Smooth muscle cell (in vitro differentiated cells): ENCODE measurements at regions not wholly inside any gene's neighbourhood (a gene's known extent, or its start where the extent isn't known, plus 50 kb on each side); places are given as distances from the start of the nearest gene placed in this dataset.

Source experiments
- DNase-seq: peaks from one replicate; lab custom pipeline; 2025; ENCODE audit not compliant: unreplicated experiment; lab: John Stamatoyannopoulos, UW
- H2AFZ ChIP-seq: fragments of 200-600 bp; sonication (generic); 2 replicates; pipeline ENCODE4 v1.6.0; 2016; ENCODE audit warnings: antibody characterized with exemption, low read depth, mild to moderate bottlenecking
- H3F3A ChIP-seq: fragments of 200-600 bp; sonication (generic); 2 replicates; pipeline ENCODE4 v1.6.0; 2017; ENCODE audit warnings: antibody characterized with exemption, low read depth
- H3K27ac ChIP-seq: fragments of 200-600 bp; sonication (generic); 2 replicates; pipeline ENCODE4 v1.5.1; 2016; ENCODE audit warnings: low read depth, mild to moderate bottlenecking
- H3K27me3 ChIP-seq: fragments of 200-600 bp; sonication (generic); 2 replicates; pipeline ENCODE4 v1.6.1; 2016; ENCODE audit warnings: low read depth, mild to moderate bottlenecking
- H3K36me3 ChIP-seq: fragments of 200-600 bp; sonication (generic); 2 replicates; pipeline ENCODE4 v1.5.1; 2016; ENCODE audit warnings: low read depth
- H3K4me1 ChIP-seq: fragments of 200-600 bp; sonication (generic); 2 replicates; pipeline ENCODE4 v1.5.1; 2016; ENCODE audit warnings: low read depth
- H3K4me2 ChIP-seq: fragments of 200-600 bp; sonication (generic); 2 replicates; pipeline ENCODE4 v1.6.0; 2016; ENCODE audit warnings: mild to moderate bottlenecking
- H3K4me3 ChIP-seq: fragments of 200-600 bp; sonication (generic); 2 replicates; pipeline ENCODE4 v1.5.1; 2016; ENCODE audit warnings: mild to moderate bottlenecking
- H3K79me2 ChIP-seq: fragments of 200-600 bp; sonication (generic); 2 replicates; pipeline ENCODE4 v1.6.0; 2016; ENCODE audit warnings: low read depth, mild to moderate bottlenecking
- H3K9ac ChIP-seq: fragments of 200-600 bp; sonication (generic); 2 replicates; pipeline ENCODE4 v1.6.0; 2016; ENCODE audit warnings: low read depth
- H3K9me3 ChIP-seq: fragments of 200-600 bp; sonication (generic); replicated peaks from 2 replicates; pipeline ENCODE4 v1.5.1; 2016; ENCODE audit warnings: low read depth
- H4K20me1 ChIP-seq: fragments of 200-600 bp; sonication (generic); 2 replicates; pipeline ENCODE4 v1.6.0; 2016; ENCODE audit warnings: low read depth
- CTCF ChIP-seq: fragments of 200-600 bp; sonication (generic); IDR thresholded peaks from 2 replicates; pipeline ENCODE4 v1.5.1; 2017; ENCODE audit warnings: borderline replicate concordance, mild to moderate bottlenecking, antibody characterized with exemption; ENCODE audit not compliant: insufficient read depth, poor library complexity, severe bottlenecking
- WGBS: methylation state at CpG from one replicate; pipeline ENCODE4 v1.1.7; 2016; ENCODE audit warnings: low lambda C conversion rate; 5-methylcytosine and 5-hydroxymethylcytosine counted together

GRCh38 chr2:8590938-8591337 is 90.9 kb upstream of the ID2 start:
- H3K9me3 ChIP-seq, result no peaks in the 10 kb centered on the region
- H3K27ac ChIP-seq, result no peak overlapping the region
- H3K27me3 ChIP-seq, result no peaks in the 10 kb centered on the region
- peaks cover 13% of the 10 kb centered on the region for H3F3A ChIP-seq
- no peaks in the 10 kb centered on the region for H3K79me2 ChIP-seq
- TF ChIP-seq CTCF, result no peak
- no peak overlapping the region for H3K9ac ChIP-seq
- no peaks in the 10 kb centered on the region for H3K4me1 ChIP-seq
- H2AFZ ChIP-seq, result no peak overlapping the region
- WGBS, result 72% methylated on average over 6 of the region's 6 CpGs
- H3K36me3 ChIP-seq, result no peaks in the 10 kb centered on the region
- H3K4me2 ChIP-seq, result no peak overlapping the region
- H4K20me1 ChIP-seq, result no peaks in the 10 kb centered on the region
- DNase-seq, result no peak
- no peak overlapping the region for H3K4me3 ChIP-seq

GRCh38 chr2:8592736-8593135 is 89.1 kb upstream of the ID2 start:
- H3K9me3 ChIP-seq, result no peaks in the 10 kb centered on the region
- DNase-seq, result no peak
- no peak overlapping the region for H3K27ac ChIP-seq
- no peaks in the 10 kb centered on the region for H3K79me2 ChIP-seq
- no peaks in the 10 kb centered on the region for H3K27me3 ChIP-seq
- H3K4me3 ChIP-seq, result no peak overlapping the region
- H3K36me3 ChIP-seq, result no peaks in the 10 kb centered on the region
- no peak overlapping the region for H3K9ac ChIP-seq
- peaks cover 13% of the 10 kb centered on the region for H3F3A ChIP-seq
- H3K4me1 ChIP-seq, result no peaks in the 10 kb centered on the region
- H4K20me1 ChIP-seq, result no peaks in the 10 kb centered on the region
- 73% methylated on average over 7 of the region's 7 CpGs for WGBS
- TF ChIP-seq CTCF, result no peak
- H2AFZ ChIP-seq, result no peak overlapping the region
- H3K4me2 ChIP-seq, result no peak overlapping the region

- no peak overlapping the region for H2AFZ ChIP-seq
- H3K4me3 ChIP-seq, result no peak overlapping the region
- H3K4me2 ChIP-seq, result no peak overlapping the region
- TF ChIP-seq CTCF, result no peak
- H3K36me3 ChIP-seq, result no peaks in the 10 kb centered on the region
- H4K20me1 ChIP-seq, result no peaks in the 10 kb centered on the region
- no peaks in the 10 kb centered on the region for H3K9me3 ChIP-seq
- 43% methylated on average over 4 of the region's 4 CpGs for WGBS
- no peak overlapping the region for H3K27ac ChIP-seq
- H3K9ac ChIP-seq, result no peak overlapping the region
- no peaks in the 10 kb centered on the region for H3K4me1 ChIP-seq
- no peak for DNase-seq
- peaks cover 13% of the 10 kb centered on the region for H3F3A ChIP-seq
- no peaks in the 10 kb centered on the region for H3K79me2 ChIP-seq
- H3K27me3 ChIP-seq, result no peaks in the 10 kb centered on the region
These were observed 88.6 kb upstream of the ID2 start for GRCh38 chr2:8593243-8593642.

GRCh38 chr2:8594731-8595427 is 87.0 kb upstream of the ID2 start:
- H2AFZ ChIP-seq, result no peak overlapping the region
- H3K4me1 ChIP-seq, result no peaks in the 10 kb centered on the region
- H3K27me3 ChIP-seq, result no peaks in the 10 kb centered on the region
- H3K4me2 ChIP-seq, result peak overlapping the region; percentile 73
- H4K20me1 ChIP-seq, result no peaks in the 10 kb centered on the region
- DNase-seq, result no peak
- H3K36me3 ChIP-seq, result no peaks in the 10 kb centered on the region
- no peak overlapping the region for H3K9ac ChIP-seq
- WGBS, result 54% methylated on average over 18 of the region's 18 CpGs
- H3K9me3 ChIP-seq, result no peaks in the 10 kb centered on the region
- TF ChIP-seq CTCF, result no peak
- no peaks in the 10 kb centered on the region for H3K79me2 ChIP-seq
- no peak overlapping the region for H3K4me3 ChIP-seq
- H3F3A ChIP-seq, result peaks cover 13% of the 10 kb centered on the region
- H3K27ac ChIP-seq, result peak overlapping the region; percentile 53
